Upper lobe of right lung (tissue), 1 donor: ENCODE measurements at regions not wholly inside any gene's neighbourhood (a gene's known extent, or its start where the extent isn't known, plus 50 kb on each side); places are given as distances from the start of the nearest gene placed in this dataset.

ENCODE experiments used
- ATAC-seq: fragments of 200-7000 bp; cut with Tn5 transposase; one replicate; pipeline ENCODE4 v1.9.1; 2020; ENCODE audit warnings: mild to moderate bottlenecking, moderate library complexity
- DNase-seq: peaks from one replicate; pipeline ENCODE4 v3.0.0-alpha.2; 2020
- H3K27ac ChIP-seq: fragments of 200-600 bp; one replicate; pipeline ENCODE4 v1.8.0; 2022
- H3K27me3 ChIP-seq: fragments of 200-600 bp; one replicate; pipeline ENCODE4 v1.8.0; 2022; ENCODE audit warnings: mild to moderate bottlenecking
- H3K36me3 ChIP-seq: fragments of 200-600 bp; one replicate; pipeline ENCODE4 v1.8.0; 2022
- H3K4me1 ChIP-seq: fragments of 200-600 bp; one replicate; pipeline ENCODE4 v1.8.0; 2022
- H3K4me3 ChIP-seq: fragments of 200-600 bp; one replicate; pipeline ENCODE4 v1.8.0; 2022; ENCODE audit warnings: mild to moderate bottlenecking
- H3K9me3 ChIP-seq: fragments of 200-600 bp; one replicate; pipeline ENCODE4 v1.8.0; 2022
- intact Hi-C: fragments of 100-400 bp; cut with DNase I; formaldehyde crosslinking; loops from one replicate; pipeline ENCODE4 v1.11.0; 2022
- TF ChIP-seq, protein P1 (sequence below): fragments of 200-600 bp; IDR thresholded peaks from one replicate; pipeline ENCODE4 v1.8.0; 2022; ENCODE audit warnings: antibody characterized with exemption
- donor health status: DM: no; HTN: yes; CAD: no; lungs with severe emphysema.

DNA sequence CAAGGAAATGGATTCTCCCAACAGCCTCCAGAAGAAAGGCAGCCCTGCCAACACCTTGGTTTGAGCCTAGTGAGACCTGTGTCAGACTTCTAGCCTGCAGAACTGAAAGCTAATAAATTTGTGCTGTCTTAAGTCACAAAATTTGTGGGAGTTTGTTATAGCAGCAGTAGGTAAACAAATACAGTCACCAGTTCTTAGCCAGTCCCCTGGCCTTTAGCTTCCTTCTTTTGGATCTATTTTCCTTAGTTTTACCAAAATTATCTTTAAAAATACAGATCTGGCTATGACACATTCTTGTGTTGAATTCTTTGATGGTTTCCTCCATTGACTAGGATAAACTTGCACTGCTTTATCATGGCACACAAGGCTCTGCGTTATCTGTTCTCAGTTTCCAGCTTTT is 697.9 kb upstream of the FANCL start:
- no peak for DNase-seq
- Histone ChIP-seq H3K4me3 (no peak overlapping the region), H3K9me3 (no peaks in the 10 kb centered on the region), H3K27me3 (no peaks in the 10 kb centered on the region), H3K4me1 (no peaks in the 10 kb centered on the region), H3K27ac (no peak overlapping the region), H3K36me3 (no peaks in the 10 kb centered on the region)
- intact Hi-C loops: no loop called here
- TF ChIP-seq, protein P1, sequence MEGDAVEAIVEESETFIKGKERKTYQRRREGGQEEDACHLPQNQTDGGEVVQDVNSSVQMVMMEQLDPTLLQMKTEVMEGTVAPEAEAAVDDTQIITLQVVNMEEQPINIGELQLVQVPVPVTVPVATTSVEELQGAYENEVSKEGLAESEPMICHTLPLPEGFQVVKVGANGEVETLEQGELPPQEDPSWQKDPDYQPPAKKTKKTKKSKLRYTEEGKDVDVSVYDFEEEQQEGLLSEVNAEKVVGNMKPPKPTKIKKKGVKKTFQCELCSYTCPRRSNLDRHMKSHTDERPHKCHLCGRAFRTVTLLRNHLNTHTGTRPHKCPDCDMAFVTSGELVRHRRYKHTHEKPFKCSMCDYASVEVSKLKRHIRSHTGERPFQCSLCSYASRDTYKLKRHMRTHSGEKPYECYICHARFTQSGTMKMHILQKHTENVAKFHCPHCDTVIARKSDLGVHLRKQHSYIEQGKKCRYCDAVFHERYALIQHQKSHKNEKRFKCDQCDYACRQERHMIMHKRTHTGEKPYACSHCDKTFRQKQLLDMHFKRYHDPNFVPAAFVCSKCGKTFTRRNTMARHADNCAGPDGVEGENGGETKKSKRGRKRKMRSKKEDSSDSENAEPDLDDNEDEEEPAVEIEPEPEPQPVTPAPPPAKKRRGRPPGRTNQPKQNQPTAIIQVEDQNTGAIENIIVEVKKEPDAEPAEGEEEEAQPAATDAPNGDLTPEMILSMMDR: no peak
- no peak for ATAC-seq

DNA sequence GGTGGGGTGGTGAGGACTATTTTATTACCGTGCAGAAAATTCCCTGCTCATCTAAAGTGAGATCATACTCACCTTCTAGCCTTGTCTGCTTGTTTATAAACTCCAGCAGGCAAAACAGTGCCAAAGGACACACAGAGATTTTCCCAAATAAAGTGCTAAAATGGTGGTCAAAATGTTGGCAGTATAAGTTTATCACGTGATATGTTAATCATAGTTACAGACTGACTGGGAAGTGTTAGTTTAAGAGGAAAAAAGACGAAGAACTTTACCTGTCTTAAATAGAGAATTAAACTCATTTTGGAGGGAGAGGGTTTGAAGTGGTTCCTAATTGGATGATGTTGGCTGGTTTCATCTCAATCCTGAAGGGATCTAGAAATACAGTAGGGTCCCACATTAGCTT is 691.7 kb upstream of the FANCL start:
- H3K9me3 ChIP-seq: no peaks in the 10 kb centered on the region
- DNase-seq (no peak), ATAC-seq (no peak)
- no peak overlapping the region for H3K27ac ChIP-seq
- H3K27me3 ChIP-seq: no peaks in the 10 kb centered on the region
- no peaks in the 10 kb centered on the region for H3K4me1 ChIP-seq
- intact Hi-C loops: no loop called here
- TF ChIP-seq, protein P1: no peak
- no peak overlapping the region for H3K4me3 ChIP-seq
- no peaks in the 10 kb centered on the region for H3K36me3 ChIP-seq

- no peak for DNase-seq
- H3K27me3 ChIP-seq: no peaks in the 10 kb centered on the region
- no peaks in the 10 kb centered on the region for H3K4me1 ChIP-seq
- no peaks in the 10 kb centered on the region for H3K9me3 ChIP-seq
- H3K27ac ChIP-seq: no peak overlapping the region
- TF ChIP-seq, protein P1: no peak
- no peaks in the 10 kb centered on the region for H3K36me3 ChIP-seq
- intact Hi-C loops: no loop called here
- no peak for ATAC-seq
- H3K4me3 ChIP-seq: no peak overlapping the region
Measured at GRCh38 chr2:58930537-58930936, 689.4 kb upstream of the FANCL start.

DNA sequence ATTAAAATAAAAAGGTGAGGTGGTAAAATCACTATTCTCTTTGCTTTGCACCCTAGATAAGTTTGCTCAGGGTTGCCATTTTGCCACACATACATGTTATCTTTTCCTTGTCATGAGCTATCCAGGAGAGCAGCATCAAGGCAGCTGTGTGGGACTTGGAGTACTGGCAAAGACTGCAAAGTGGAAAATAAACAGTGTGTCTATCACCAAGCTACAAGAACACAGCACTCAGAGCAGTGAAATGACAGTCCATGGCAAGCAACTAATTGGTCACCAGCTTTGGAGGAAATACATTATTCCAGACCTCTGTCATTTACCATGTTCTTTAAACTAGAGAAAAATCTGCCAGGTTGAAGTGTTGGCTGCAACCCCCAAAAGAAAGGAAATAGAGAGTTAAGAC is 687.8 kb upstream of the FANCL start:
- TF ChIP-seq, protein P1: no peak
- DNase-seq: no peak

DNA sequence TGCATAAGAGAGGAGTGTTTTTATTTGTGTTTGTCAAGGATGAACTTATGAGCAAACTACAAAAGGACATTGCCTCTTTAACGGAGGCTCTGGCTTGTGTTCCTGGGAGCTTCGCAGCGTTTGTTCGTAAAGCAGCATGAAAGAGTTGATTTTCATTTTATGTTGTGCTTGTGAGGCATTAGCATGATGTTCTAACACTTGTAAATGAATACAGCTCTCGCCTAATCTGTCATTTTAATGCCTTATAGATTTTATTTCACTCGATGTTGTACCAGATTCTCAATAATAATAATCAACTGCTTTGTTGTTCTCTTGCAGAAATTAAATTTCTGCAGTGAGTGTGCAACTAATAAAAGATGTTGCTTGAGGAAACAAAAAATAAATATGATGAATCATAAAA is 687.3 kb upstream of the FANCL start:
- Histone ChIP-seq H3K27me3 (no peaks in the 10 kb centered on the region), H3K4me1 (no peaks in the 10 kb centered on the region), H3K4me3 (no peak overlapping the region), H3K9me3 (no peaks in the 10 kb centered on the region), H3K27ac (no peak overlapping the region), H3K36me3 (no peaks in the 10 kb centered on the region)
- no peak for DNase-seq
- TF ChIP-seq, protein P1: no peak
- ATAC-seq: no peak
- intact Hi-C loops: no loop called here

More for the DNA sequence above, 687.8 kb upstream of the FANCL start:
- Histone ChIP-seq H3K27ac (no peak overlapping the region), H3K9me3 (no peaks in the 10 kb centered on the region), H3K4me1 (no peaks in the 10 kb centered on the region), H3K36me3 (no peaks in the 10 kb centered on the region), H3K4me3 (no peak overlapping the region), H3K27me3 (no peaks in the 10 kb centered on the region)
- ATAC-seq: no peak
- intact Hi-C loops: no loop called here

- no peak overlapping the region for H3K4me3 ChIP-seq
- H3K27me3 ChIP-seq: no peaks in the 10 kb centered on the region
- H3K36me3 ChIP-seq: no peaks in the 10 kb centered on the region
- H3K9me3 ChIP-seq: no peaks in the 10 kb centered on the region
- intact Hi-C loops: no loop called here
- no peak overlapping the region for H3K27ac ChIP-seq
- no peak for ATAC-seq
- TF ChIP-seq, protein P1: no peak
- no peak for DNase-seq
- H3K4me1 ChIP-seq: no peaks in the 10 kb centered on the region
Measured at GRCh38 chr2:58926112-58926511, 685.0 kb upstream of the FANCL start.
